ENCODE measurements at regions not wholly inside any gene's neighbourhood (a gene's known extent, or its start where the extent isn't known, plus 50 kb on each side); places are given as distances from the start of the nearest gene placed in this dataset.
"Not testable (repeated sequence)": the region's sequence is repeated elsewhere in the genome, so short reads cannot be mapped to it uniquely, and the experiment has no call there.

DNA sequence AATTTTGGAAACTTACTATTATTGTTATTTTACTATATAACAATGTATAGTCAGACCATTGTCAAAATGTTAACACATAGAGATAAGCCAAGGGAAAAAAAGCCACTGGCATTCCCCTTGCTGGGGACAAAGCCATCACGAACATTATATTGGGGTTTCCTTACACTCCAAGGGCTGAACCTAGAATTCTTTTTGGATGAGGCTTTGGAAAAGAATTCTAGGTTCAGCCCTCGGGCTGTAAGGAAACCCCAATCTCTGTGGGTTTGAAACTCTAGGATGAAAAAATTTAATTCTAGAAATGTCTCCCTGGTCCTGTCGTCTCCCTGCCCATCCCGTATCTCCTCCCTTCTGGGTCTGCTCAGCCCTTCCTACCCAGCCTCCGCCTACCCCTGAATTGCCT lies 67.0 kb upstream of the SMAD6 start:
- no peak for DNase-seq (ENCODE audit: extremely low read depth, low read depth)

DNA sequence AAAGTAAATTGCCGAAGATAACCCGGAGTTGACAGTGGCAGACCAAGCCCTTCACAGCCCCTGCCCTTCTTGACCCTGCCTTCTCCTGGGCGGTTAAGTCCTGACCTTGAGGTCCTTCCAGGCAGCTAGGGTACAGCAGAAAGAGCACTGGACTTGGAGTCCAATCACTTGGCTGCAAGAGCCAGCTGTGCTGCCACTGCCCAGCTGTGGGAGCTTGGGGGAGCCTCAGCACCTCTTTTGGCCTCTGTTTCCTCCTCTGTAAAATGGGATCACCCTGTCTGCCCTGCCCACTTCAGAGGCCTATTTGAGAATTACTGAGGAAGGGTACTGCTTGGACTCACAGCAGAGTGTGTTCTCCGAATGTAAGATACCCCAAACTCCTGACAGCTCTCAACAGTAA lies 66.2 kb upstream of the SMAD6 start:
- no peak for DNase-seq (ENCODE audit: extremely low read depth, low read depth)

DNA sequence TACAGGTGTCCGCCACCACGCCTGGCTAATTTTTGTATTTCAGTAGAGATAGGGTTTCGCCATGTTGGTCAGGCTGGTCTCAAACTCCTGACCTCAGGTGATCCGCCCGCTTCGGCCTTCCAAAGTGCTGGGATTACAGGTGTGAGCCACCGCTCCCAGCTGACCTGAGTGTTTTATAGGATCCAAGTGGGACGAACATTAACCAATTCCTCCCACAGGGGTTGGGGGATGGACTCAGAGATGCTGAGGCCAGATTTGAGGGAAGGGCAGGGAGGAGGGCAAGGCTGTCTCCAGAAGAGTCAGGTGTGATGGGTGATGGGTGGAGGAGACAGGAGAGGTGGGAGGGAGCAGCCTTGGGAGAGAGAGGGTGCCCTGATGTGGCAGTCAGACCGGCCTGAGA lies 65.0 kb upstream of the SMAD6 start:
- not testable (repeated sequence) for DNase-seq (ENCODE audit: extremely low read depth, low read depth)

DNA sequence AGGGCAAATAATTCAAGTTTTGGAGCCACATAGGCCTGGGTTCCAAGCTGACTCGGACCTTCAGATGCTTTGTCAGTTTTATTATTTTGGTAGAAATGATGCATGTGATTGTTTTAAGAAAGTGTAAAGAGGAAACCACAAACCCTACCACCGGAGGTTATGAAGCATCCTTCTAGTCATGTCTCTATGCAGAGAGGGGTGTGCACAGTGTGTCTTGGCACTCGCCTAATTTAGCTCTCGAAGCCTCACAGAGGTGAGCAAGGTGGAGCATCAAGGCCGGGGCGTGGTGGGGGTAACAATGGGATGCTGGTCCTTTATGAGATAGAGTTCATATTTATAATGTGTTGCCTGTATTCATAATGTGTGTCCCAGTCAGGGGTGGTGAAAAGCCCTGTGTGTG lies 63.7 kb upstream of the SMAD6 start:
- DNase-seq (ENCODE audit: extremely low read depth, low read depth), result no peak

DNA sequence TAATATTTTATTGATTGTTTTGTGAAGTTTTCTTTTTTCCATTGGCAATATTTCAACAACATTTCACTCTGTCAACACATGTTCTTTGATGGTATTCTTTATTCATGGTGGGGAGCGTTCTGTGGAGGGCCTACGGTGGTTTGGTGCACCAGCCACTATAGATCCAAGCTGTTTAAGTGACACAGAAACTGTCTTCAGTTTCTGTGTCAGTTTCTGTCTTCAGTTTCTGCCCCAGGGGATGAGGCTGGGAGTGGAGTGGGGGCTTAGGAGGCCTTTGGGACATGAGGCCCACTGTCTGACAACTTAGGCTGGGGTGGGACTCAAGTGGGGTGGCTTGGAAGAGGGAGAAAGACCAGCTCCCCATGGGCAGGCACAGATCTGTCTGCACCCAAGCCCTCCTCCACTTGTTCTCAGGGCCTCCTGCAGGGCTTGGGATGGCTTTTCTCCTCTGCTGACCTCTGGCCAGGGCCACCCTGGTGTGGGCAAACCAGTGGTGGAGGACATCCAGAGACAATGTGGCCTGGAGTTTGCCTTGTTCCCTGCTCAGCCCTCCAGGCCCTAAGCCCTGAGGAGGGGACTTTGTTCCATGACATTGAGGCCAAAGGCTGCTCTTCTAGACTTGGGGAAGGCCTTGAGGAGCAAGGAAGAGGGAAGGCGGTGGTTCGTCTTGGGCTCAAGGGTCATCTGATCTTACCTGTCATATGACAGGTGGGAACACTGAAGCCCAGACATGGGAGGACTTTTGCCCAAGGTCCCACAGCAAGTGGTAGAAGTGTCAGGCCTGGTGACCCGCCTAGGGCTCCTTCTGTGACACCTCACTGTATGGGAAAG lies 60.3 kb upstream of the SMAD6 start:
- no peak for DNase-seq (ENCODE audit: extremely low read depth, low read depth)

DNA sequence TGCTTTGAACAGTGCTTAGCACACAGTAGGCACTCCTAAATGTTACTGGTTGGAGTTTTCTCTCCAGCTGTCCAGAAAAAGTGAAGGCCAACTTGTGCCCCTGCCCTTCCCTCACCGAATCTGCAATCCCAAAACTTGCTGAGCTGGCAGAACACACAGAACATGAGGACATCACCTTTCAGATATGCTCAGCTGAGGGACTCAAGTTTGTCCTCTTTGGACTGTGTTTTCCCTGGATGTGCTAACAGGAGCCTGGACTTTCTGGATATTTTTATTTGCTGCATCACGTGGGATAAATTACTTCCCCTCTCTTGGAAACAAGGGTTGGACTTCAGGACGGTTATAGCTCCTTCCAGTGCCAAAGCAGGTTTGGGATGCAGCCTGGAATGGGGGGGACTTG lies 59.5 kb upstream of the SMAD6 start:
- DNase-seq (ENCODE audit: extremely low read depth, low read depth), result no peak

DNA sequence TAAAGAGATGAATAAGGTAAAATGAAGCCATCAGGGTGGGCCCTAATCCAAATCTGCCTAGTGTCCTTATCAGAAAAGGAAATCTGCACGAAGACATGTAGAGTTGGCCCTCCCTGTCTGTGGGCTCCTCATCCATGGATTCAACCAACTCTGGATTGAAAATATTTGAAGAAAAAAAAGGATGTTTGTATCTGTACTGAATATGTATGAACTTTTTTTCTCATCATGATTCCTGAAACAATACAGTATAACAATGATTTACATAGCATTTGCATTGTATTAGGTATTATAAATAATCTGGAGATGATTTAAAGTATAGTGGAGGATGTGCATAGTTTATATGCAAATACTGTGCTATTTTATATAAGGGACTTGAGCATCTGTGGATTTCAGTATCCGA lies 59.0 kb upstream of the SMAD6 start:
- no peak for DNase-seq (ENCODE audit: extremely low read depth, low read depth)

DNA sequence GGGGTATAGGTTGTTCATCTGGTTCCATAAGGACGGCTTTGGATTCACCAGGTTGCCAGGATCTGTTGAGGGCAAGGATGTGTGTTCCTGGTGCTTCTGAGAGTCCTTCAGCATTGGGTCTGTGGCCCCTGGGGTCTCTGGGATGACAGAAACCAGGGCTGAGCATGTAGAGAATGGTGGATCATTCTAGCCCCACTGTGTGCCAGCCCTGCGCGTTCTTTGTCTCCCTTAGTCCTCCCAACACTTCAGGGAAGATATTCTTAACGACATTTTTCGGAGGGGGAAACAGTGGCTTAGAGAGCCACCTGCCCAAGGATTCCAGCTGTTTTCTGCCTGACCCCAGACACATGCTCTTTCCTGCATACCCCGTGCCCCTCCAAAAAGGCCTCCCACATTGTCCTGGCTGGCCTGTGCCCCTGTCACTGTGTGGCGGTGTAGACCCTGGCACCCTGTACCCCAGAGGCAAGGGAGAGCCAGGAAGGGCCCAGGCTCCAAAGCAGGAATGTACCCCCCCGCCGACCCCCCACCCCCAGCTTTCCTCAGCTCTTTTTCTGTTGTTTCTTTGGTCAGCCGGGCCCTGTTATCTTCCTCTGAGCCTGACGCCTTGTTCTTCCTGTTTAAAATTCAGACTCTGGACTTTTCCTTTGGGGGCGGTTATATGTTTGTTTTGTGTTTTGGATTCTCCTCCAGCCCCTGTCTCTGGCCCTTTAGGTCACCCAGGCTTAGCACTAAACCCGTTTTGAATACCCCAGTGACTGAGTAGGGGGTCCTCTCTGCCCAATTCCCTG lies 57.8 kb upstream of the SMAD6 start:
- no peak for DNase-seq (ENCODE audit: extremely low read depth, low read depth)

DNA sequence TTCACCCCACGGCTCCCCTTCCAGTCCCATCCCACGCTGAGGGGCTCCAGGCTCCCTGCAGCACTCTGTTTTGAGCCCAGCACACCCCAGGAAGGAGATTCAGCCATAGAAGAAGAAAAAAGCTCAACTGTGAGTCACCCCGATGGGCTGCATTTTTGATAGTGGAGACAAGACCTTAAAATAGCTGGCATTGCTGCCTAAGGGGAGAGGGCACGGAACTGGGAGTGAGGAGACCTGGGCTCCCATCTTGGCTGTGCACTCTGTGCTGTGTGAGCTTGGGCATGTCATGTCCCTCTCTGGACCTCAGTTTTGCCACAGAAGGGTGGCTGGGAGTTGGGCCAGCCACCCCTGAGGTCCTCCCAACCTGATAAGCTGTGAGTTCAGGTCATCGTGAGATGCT lies 57.2 kb upstream of the SMAD6 start:
- DNase-seq (ENCODE audit: extremely low read depth, low read depth), result no peak

DNA sequence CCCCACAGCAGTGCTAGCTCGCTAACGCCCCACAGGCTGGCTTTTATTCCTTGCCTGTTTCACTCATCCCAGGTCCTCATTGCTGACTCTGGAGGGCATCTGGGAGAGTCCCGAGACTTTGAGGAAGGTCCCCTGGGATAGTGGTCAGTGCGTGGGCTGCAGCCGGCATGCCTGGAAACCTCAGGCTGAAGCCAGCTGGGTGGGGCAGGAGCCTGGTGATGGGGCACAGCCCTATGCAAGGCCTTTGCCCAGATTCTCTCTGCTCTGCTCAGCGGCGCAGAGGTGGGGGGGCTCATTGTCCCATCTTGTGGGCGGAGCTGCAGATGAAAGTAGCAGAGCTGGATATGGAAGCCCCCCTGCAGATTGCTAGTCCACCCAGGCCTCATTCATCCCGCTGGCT lies 55.7 kb upstream of the SMAD6 start:
- DNase-seq (ENCODE audit: extremely low read depth, low read depth), result no peak

DNA sequence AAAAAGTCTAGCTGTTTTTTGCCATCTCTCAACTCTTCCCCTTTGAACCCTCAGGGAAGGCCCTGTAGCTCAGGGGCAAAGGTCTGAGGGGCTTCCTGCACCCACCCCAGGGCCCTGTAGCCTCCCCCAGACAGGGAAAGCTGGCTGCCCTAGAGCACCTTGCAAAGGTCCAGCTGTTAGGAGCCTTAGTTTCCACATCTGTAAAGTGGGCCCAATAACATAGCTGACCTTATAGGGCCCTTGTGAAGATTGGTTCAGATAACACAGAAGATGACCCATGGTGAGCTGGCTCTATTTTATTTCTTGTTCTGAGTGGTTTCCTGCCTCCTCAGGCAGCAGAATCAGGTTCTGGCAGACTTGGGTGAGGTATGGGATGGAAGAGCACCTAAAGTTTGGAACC lies 55.2 kb upstream of the SMAD6 start:
- DNase-seq (ENCODE audit: extremely low read depth, low read depth), result no peak

DNA sequence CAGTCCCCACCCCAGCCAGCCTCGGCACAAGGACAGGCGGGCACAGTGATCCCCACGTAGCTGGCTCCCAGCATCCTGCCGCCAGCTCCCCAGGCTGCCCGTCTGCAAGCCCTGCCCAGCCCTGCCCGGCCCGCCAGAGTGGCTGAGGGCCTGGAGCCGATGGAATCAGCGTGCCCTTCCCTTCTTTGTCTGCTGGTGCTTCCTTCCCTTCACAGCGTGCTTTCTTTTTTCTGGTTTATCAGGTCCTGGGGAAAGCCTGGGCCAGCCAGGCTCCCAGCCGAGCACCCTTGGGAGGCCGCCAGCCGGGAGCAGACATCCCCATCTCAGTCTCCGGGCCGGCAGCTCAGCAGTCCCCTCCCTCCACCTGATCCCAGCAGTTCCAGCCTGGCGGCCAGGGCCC lies 54.7 kb upstream of the SMAD6 start:
- DNase-seq (ENCODE audit: extremely low read depth, low read depth), result no peak

DNA sequence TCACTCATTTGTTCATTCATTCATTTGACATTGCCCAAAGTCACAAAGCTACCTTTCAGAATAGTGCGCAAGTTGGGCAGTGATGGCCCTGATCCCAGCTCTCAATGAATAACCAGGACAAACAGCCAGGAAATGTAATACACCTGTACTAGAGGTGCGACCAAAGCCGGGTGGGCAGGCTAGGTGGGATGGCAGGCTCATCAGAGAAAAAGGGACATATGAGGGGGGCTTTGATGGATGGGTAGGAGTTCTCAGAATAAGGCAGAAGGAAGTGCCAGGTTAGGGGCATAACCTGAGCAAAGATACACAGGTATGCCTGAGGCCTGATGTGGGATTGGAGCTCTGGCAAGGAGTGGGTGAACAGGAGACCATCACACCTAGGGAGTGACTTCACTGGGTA lies 53.4 kb upstream of the SMAD6 start:
- DNase-seq (ENCODE audit: extremely low read depth, low read depth), result no peak

DNA sequence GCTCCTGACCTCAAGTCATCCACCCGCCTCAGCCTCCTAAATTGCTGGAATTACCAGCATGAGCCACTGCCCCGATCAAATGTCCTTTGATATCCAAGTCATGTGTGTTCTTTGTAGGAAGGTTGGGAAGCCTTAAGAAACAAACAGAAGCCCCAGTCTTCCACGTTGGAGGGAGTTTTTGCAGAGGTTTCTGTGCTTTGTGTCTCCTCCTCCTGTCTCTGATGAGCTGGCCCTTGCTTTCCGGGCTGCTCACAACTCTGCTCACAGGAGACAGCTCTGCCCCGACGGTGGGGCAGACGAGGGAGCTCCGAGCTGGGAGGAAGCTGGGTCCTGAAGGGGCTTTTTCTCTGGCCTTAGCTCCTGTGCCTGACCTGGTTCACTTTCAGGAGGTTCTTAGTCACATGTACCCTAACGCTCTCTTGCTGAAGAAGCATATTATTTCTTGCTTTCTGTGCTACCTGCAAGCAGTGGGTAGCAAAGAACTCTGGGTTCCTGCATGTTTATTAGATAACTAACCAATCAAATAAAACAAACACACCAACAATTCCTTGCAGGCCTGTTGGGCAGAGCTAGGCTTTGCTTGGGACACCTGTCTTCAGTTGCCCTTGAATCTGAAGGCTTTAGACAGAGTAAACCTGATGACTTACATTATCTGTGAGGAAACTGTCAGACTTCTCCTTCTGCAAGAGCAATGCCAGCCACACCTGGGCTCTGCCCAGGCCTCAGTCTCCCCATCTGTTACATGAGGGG lies 52.6 kb upstream of the SMAD6 start:
- no peak for DNase-seq (ENCODE audit: extremely low read depth, low read depth)

DNA sequence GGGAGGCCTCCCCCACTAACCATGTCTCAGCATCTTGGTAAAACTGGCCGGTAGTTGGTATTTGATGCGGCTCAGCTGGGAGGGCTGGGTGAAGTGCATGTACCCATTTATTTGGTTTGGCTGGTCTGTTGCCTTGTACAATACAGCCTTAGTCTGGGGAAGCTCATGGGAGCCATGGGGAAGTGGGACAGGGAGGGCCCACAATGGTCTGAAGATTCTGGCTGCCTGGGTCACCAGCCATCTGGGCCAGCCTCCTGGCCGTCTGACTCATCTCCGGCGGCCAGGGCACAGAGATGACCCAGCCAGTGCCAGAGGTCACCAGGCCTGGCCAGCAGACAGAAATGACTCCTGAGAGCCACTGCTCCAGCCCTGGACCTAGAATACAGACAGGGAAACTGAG lies 51.6 kb upstream of the SMAD6 start:
- no peak for DNase-seq (ENCODE audit: extremely low read depth, low read depth)

DNA sequence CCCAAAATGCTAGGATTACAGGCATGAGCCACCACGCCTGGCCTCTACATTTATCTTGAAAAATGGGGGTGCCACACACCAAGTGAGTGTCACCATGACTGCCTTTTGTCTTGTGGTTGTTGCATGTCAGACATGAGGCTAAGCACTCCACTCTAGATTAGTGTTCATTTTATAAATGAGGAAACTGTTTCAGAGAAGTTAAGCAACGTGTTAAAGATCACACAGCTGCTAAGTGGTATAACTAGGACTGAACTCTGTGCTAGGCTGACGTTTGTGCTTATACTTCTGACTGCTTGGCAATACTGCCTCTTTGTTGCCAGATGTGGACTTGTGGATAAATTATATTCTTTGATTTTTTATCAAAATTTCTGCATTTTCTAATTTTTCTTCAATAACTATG lies 50.8 kb upstream of the SMAD6 start:
- DNase-seq (ENCODE audit: extremely low read depth, low read depth), result no peak

DNA sequence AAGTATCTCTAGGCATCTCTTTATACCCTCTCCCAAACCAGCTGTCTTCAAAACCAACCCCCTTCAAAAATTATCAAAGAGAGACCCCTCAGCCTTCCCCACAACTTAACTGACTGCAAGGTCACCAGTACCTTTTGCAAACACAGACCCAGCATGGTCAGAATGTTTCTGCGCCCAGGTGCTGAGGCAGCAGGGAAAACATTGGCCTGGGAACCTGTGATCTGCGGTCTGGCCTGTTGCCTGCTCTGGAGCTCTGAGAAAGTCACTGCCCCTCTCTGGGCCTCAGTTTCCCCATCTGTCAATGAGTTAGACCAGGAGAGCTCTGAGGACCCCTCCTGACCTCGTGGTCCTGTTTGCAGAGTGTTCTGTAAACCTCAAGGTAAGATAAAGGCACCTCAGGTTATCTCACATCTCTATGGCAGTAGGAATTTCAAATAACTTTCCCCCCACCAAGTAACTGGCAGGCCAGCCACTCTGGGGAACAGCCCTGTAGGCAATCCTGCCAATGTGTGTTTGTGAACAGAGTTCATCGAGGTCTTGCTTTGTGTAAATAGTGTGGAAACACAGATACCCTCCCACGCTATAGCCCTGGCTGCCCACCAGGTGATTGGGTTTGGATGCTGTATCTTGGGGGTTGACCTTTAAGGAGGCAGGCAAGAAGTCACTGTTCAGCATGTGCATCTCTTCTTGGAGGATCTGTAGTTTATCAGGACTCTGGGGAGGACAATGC lies 50.0 kb upstream of the SMAD6 start:
- no peak for DNase-seq (ENCODE audit: extremely low read depth, low read depth)

Data from NCI-H460 (cell line).